WERI-Rb-1 (cell line): ENCODE measurements at regions not wholly inside any gene's neighbourhood (a gene's known extent, or its start where the extent isn't known, plus 50 kb on each side); places are given as distances from the start of the nearest gene placed in this dataset.

ENCODE experiments used
- DNase-seq: peaks from one replicate; pipeline ENCODE4 v3.0.0-alpha.2; 2020
- H3K27ac ChIP-seq: fragments of 250-450 bp; sonication (Bioruptor Pico); 2 replicates; pipeline ENCODE4 v1.5.1; 2020; ENCODE audit warnings: mild to moderate bottlenecking, moderate library complexity
- H3K27me3 ChIP-seq: fragments of 250-450 bp; sonication (Bioruptor Pico); 2 replicates; pipeline ENCODE4 v1.5.1; 2021; ENCODE audit warnings: mild to moderate bottlenecking, low read depth, moderate library complexity; ENCODE audit not compliant: insufficient read depth, severe bottlenecking
- H3K36me3 ChIP-seq: fragments of 250-450 bp; sonication (Bioruptor Pico); 2 replicates; pipeline ENCODE4 v1.5.1; 2020; ENCODE audit warnings: mild to moderate bottlenecking, moderate library complexity
- H3K4me3 ChIP-seq: 2 replicates; pipeline ENCODE4 v1.5.1; 2011; ENCODE audit warnings: low read depth, mild to moderate bottlenecking, control low read depth, low read length
- H3K9me3 ChIP-seq: fragments of 250-450 bp; sonication (Bioruptor Pico); 2 replicates; pipeline ENCODE4 v1.5.1; 2021; ENCODE audit warnings: mild to moderate bottlenecking, moderate library complexity; ENCODE audit not compliant: severe bottlenecking
- CTCF ChIP-seq: IDR thresholded peaks from 2 replicates; pipeline ENCODE4 v1.5.1; 2011; ENCODE audit warnings: low read depth, mild to moderate bottlenecking, control low read depth, inconsistent platforms, low read length

GRCh38 chrX:39159921-39160507, 358.8 kb downstream of the MID1IP1 start:
- no peak overlapping the region for H3K4me3 ChIP-seq
- TF ChIP-seq CTCF = no peak

GRCh38 chrX:39161611-39162255, 360.5 kb downstream of the MID1IP1 start:
- H3K36me3 ChIP-seq = no peaks in the 10 kb centered on the region
- TF ChIP-seq CTCF = no peak
- peaks cover 2% of the 10 kb centered on the region for H3K27me3 ChIP-seq
- no peak for DNase-seq
- H3K4me3 ChIP-seq = no peak overlapping the region
- no peaks in the 10 kb centered on the region for H3K9me3 ChIP-seq
- H3K27ac ChIP-seq = no peak overlapping the region

More at GRCh38 chrX:39159921-39160507, 358.8 kb downstream of the MID1IP1 start:
- Histone ChIP-seq H3K9me3 (no peaks in the 10 kb centered on the region), H3K27me3 (peaks cover 2% of the 10 kb centered on the region), H3K27ac (no peak overlapping the region), H3K36me3 (no peaks in the 10 kb centered on the region)
- DNase-seq = no peak

GRCh38 chrX:39162322-39162735, 361.1 kb downstream of the MID1IP1 start:
- H3K36me3 ChIP-seq = no peaks in the 10 kb centered on the region
- H3K9me3 ChIP-seq = no peaks in the 10 kb centered on the region
- TF ChIP-seq CTCF = no peak
- no peak overlapping the region for H3K4me3 ChIP-seq
- peaks cover 2% of the 10 kb centered on the region for H3K27me3 ChIP-seq
- H3K27ac ChIP-seq = no peak overlapping the region
- DNase-seq = no peak

GRCh38 chrX:39163581-39164126, 362.4 kb downstream of the MID1IP1 start:
- H3K27ac ChIP-seq = no peak overlapping the region
- TF ChIP-seq CTCF = no peak
- no peaks in the 10 kb centered on the region for H3K9me3 ChIP-seq
- no peak for DNase-seq
- H3K4me3 ChIP-seq = no peak overlapping the region
- H3K36me3 ChIP-seq = no peaks in the 10 kb centered on the region
- peaks cover 3% of the 10 kb centered on the region for H3K27me3 ChIP-seq

- no peak for DNase-seq
- no peak for TF ChIP-seq CTCF
- H3K4me3 ChIP-seq = no peak overlapping the region
Observed at GRCh38 chrX:39164212-39164611, 363.0 kb downstream of the MID1IP1 start.

More at GRCh38 chrX:39164212-39164611, 363.0 kb downstream of the MID1IP1 start:
- H3K27me3 ChIP-seq = peaks cover 6% of the 10 kb centered on the region
- H3K9me3 ChIP-seq = no peaks in the 10 kb centered on the region
- no peak overlapping the region for H3K27ac ChIP-seq
- no peaks in the 10 kb centered on the region for H3K36me3 ChIP-seq
